BLaER1 (cell line): ENCODE measurements at regions not wholly inside any gene's neighbourhood (a gene's known extent, or its start where the extent isn't known, plus 50 kb on each side); places are given as distances from the start of the nearest gene placed in this dataset.

Source experiments
- H3K27ac ChIP-seq: shearing (Covaris generic); formaldehyde crosslinking; 2 replicates; pipeline ENCODE4 v1.8.1; 2022
- H3K27me3 ChIP-seq: shearing (Covaris generic); formaldehyde crosslinking; 2 replicates; pipeline ENCODE4 v1.8.1; 2022
- H3K36me3 ChIP-seq: shearing (Covaris generic); formaldehyde crosslinking; 2 replicates; pipeline ENCODE4 v1.8.1; 2022
- H3K4me1 ChIP-seq: shearing (Covaris generic); formaldehyde crosslinking; 2 replicates; pipeline ENCODE4 v1.8.1; 2022
- H3K4me2 ChIP-seq: shearing (Covaris generic); formaldehyde crosslinking; 2 replicates; pipeline ENCODE4 v1.8.1; 2022
- H3K4me3 ChIP-seq: shearing (Covaris generic); formaldehyde crosslinking; 2 replicates; pipeline ENCODE4 v1.8.1; 2022
- H3K9ac ChIP-seq: shearing (Covaris generic); formaldehyde crosslinking; 2 replicates; pipeline ENCODE4 v1.8.1; 2022
- H3K9me3 ChIP-seq: shearing (Covaris generic); formaldehyde crosslinking; 2 replicates; pipeline ENCODE4 v1.8.1; 2022
- H4K20me1 ChIP-seq: shearing (Covaris generic); formaldehyde crosslinking; 2 replicates; pipeline ENCODE4 v1.8.1; 2022
- Cebpa-rat ChIP-seq: shearing (Covaris generic); IDR thresholded peaks from 2 replicates; pipeline ENCODE4 v1.8.1; 2022

GRCh38 chr18:49663899-49664890 lies 102.3 kb downstream of the LIPG start:
- no peaks in the 10 kb centered on the region for H3K9me3 ChIP-seq
- no peak for TF ChIP-seq Cebpa-rat
- H3K4me2 ChIP-seq = no peak overlapping the region
- no peaks in the 10 kb centered on the region for H3K36me3 ChIP-seq
- no peaks in the 10 kb centered on the region for H3K27me3 ChIP-seq
- H3K4me3 ChIP-seq = no peak overlapping the region
- no peak overlapping the region for H3K27ac ChIP-seq
- H4K20me1 ChIP-seq = no peaks in the 10 kb centered on the region
- H3K4me1 ChIP-seq = peaks cover 24% of the 10 kb centered on the region
- no peak overlapping the region for H3K9ac ChIP-seq

GRCh38 chr18:49662506-49662905 lies 100.6 kb downstream of the LIPG start:
- Histone ChIP-seq H3K4me2 (no peak overlapping the region), H3K36me3 (no peaks in the 10 kb centered on the region), H3K4me3 (no peak overlapping the region), H3K9ac (no peak overlapping the region), H3K27me3 (no peaks in the 10 kb centered on the region), H3K27ac (no peak overlapping the region), H4K20me1 (no peaks in the 10 kb centered on the region), H3K4me1 (peaks cover 24% of the 10 kb centered on the region), H3K9me3 (no peaks in the 10 kb centered on the region)
- TF ChIP-seq Cebpa-rat = no peak

GRCh38 chr18:49658823-49659404 lies 97.1 kb downstream of the LIPG start:
- Histone ChIP-seq H3K9ac (no peak overlapping the region), H3K4me1 (no peaks in the 10 kb centered on the region), H3K27ac (no peak overlapping the region), H3K4me2 (no peak overlapping the region), H3K4me3 (no peak overlapping the region), H3K36me3 (no peaks in the 10 kb centered on the region), H3K9me3 (no peaks in the 10 kb centered on the region), H4K20me1 (no peaks in the 10 kb centered on the region), H3K27me3 (no peaks in the 10 kb centered on the region)
- no peak for TF ChIP-seq Cebpa-rat

GRCh38 chr18:49656073-49656692 lies 94.3 kb downstream of the LIPG start:
- H3K4me2 ChIP-seq = no peak overlapping the region
- no peak for TF ChIP-seq Cebpa-rat
- no peak overlapping the region for H3K27ac ChIP-seq
- no peaks in the 10 kb centered on the region for H3K9me3 ChIP-seq
- no peaks in the 10 kb centered on the region for H3K4me1 ChIP-seq
- no peaks in the 10 kb centered on the region for H3K36me3 ChIP-seq
- no peak overlapping the region for H3K9ac ChIP-seq
- H3K27me3 ChIP-seq = no peaks in the 10 kb centered on the region
- H3K4me3 ChIP-seq = no peak overlapping the region
- H4K20me1 ChIP-seq = no peaks in the 10 kb centered on the region

- H3K4me1 ChIP-seq = no peaks in the 10 kb centered on the region
- no peaks in the 10 kb centered on the region for H3K36me3 ChIP-seq
- H3K9me3 ChIP-seq = no peaks in the 10 kb centered on the region
- no peak overlapping the region for H3K4me3 ChIP-seq
- no peak overlapping the region for H3K27ac ChIP-seq
- H3K4me2 ChIP-seq = no peak overlapping the region
- no peak overlapping the region for H3K9ac ChIP-seq
- H4K20me1 ChIP-seq = no peaks in the 10 kb centered on the region
- no peak for TF ChIP-seq Cebpa-rat
- no peaks in the 10 kb centered on the region for H3K27me3 ChIP-seq
Observed at GRCh38 chr18:49655266-49656072, 93.6 kb downstream of the LIPG start.

GRCh38 chr18:49654347-49654746 lies 92.5 kb downstream of the LIPG start:
- no peak overlapping the region for H3K4me2 ChIP-seq
- no peaks in the 10 kb centered on the region for H3K9me3 ChIP-seq
- no peak overlapping the region for H3K27ac ChIP-seq
- no peaks in the 10 kb centered on the region for H3K27me3 ChIP-seq
- H4K20me1 ChIP-seq = no peaks in the 10 kb centered on the region
- no peak overlapping the region for H3K4me3 ChIP-seq
- H3K4me1 ChIP-seq = no peaks in the 10 kb centered on the region
- TF ChIP-seq Cebpa-rat = no peak
- H3K36me3 ChIP-seq = no peaks in the 10 kb centered on the region
- H3K9ac ChIP-seq = no peak overlapping the region

- Histone ChIP-seq H3K9ac (no peak overlapping the region), H3K36me3 (no peaks in the 10 kb centered on the region), H3K27me3 (no peaks in the 10 kb centered on the region), H3K27ac (no peak overlapping the region), H3K4me2 (no peak overlapping the region), H3K4me1 (no peaks in the 10 kb centered on the region), H3K9me3 (no peaks in the 10 kb centered on the region), H3K4me3 (no peak overlapping the region), H4K20me1 (no peaks in the 10 kb centered on the region)
- no peak for TF ChIP-seq Cebpa-rat
Observed at GRCh38 chr18:49652881-49653724, 91.2 kb downstream of the LIPG start.

- Histone ChIP-seq H3K4me3 (no peak overlapping the region), H3K4me1 (no peaks in the 10 kb centered on the region), H4K20me1 (no peaks in the 10 kb centered on the region), H3K9me3 (no peaks in the 10 kb centered on the region), H3K36me3 (no peaks in the 10 kb centered on the region), H3K9ac (no peak overlapping the region), H3K27ac (no peak overlapping the region), H3K27me3 (no peaks in the 10 kb centered on the region), H3K4me2 (no peak overlapping the region)
- no peak for TF ChIP-seq Cebpa-rat
Observed at GRCh38 chr18:49651033-49651432, 89.2 kb downstream of the LIPG start.

- Histone ChIP-seq H3K9ac (no peak overlapping the region), H3K27ac (no peak overlapping the region), H3K4me1 (no peaks in the 10 kb centered on the region), H3K9me3 (no peaks in the 10 kb centered on the region), H3K4me3 (no peak overlapping the region), H3K36me3 (no peaks in the 10 kb centered on the region), H3K4me2 (no peak overlapping the region), H4K20me1 (no peaks in the 10 kb centered on the region), H3K27me3 (no peaks in the 10 kb centered on the region)
- TF ChIP-seq Cebpa-rat = no peak
Observed at GRCh38 chr18:49650426-49650891, 88.6 kb downstream of the LIPG start.
